ENCODE measurements at regions not wholly inside any gene's neighbourhood (a gene's known extent, or its start where the extent isn't known, plus 50 kb on each side); places are given as distances from the start of the nearest gene placed in this dataset.

- peak; percentile 68 for DNase-seq
- Histone ChIP-seq H3K36me3 (ENCODE audit: low read depth, missing control alignments) (no peaks in the 10 kb centered on the region), H3K4me1 (no peaks in the 10 kb centered on the region), H3K9me3 (no peaks in the 10 kb centered on the region), H3K27ac (no peak overlapping the region), H3K27me3 (no peaks in the 10 kb centered on the region), H3K4me3 (no peak overlapping the region)
- intact Hi-C loops (cut with DNase I; ENCODE audit: low total_unique reads), result no loop called here
- WGBS, 2 donors, result 54 to 59% methylated on average over 12 to 14 of the region's 14 CpGs
- TF ChIP-seq CTCF (IDR thresholded peaks at IDR 0.05) (peak in 2 of 3 experiments; percentile 33 to 43), POLR2A (IDR thresholded peaks at IDR 0.05) (no peak)
Measured at GRCh38 chr14:45526715-45527549, 273.9 kb upstream of the MIS18BP1 start.

- Histone ChIP-seq H3K27ac (no peak overlapping the region), H3K4me3 (no peak overlapping the region), H3K36me3 (ENCODE audit: low read depth, missing control alignments) (no peaks in the 10 kb centered on the region), H3K4me1 (no peaks in the 10 kb centered on the region), H3K27me3 (no peaks in the 10 kb centered on the region), H3K9me3 (no peaks in the 10 kb centered on the region)
- DNase-seq, result no peak
- TF ChIP-seq CTCF (IDR thresholded peaks at IDR 0.05) (no peak), POLR2A (IDR thresholded peaks at IDR 0.05) (no peak)
- WGBS, 2 donors, result 24 to 37% methylated on average over 1 of the region's 1 CpG
- intact Hi-C loops (cut with DNase I; ENCODE audit: low total_unique reads), result no loop called here
Measured at GRCh38 chr14:45519766-45520165, 266.8 kb upstream of the MIS18BP1 start.

- 59 to 79% methylated on average over 4 of the region's 4 CpGs for WGBS, 2 donors
- H3K4me1 ChIP-seq, result no peaks in the 10 kb centered on the region
- no peaks in the 10 kb centered on the region for H3K36me3 ChIP-seq (ENCODE audit: low read depth, missing control alignments)
- DNase-seq, result no peak
- H3K4me3 ChIP-seq, result no peak overlapping the region
- TF ChIP-seq CTCF (IDR thresholded peaks at IDR 0.05) (no peak), POLR2A (IDR thresholded peaks at IDR 0.05) (no peak)
- no peak overlapping the region for H3K27ac ChIP-seq
- no peaks in the 10 kb centered on the region for H3K9me3 ChIP-seq
- H3K27me3 ChIP-seq, result no peaks in the 10 kb centered on the region
- intact Hi-C loops (cut with DNase I; ENCODE audit: low total_unique reads), result no loop called here
Measured at GRCh38 chr14:45492876-45493275, 239.9 kb upstream of the MIS18BP1 start.

- TF ChIP-seq POLR2A (IDR thresholded peaks at IDR 0.05) (no peak), CTCF (IDR thresholded peaks at IDR 0.05) (no peak)
- intact Hi-C loops (cut with DNase I; ENCODE audit: low total_unique reads), result no loop called here
- WGBS, 2 donors, result 68 to 85% methylated on average over 3 of the region's 3 CpGs
Measured at GRCh38 chr14:45491914-45492313, 238.9 kb upstream of the MIS18BP1 start.

GRCh38 chr14:45486599-45486998, 233.6 kb upstream of the MIS18BP1 start:
- Histone ChIP-seq H3K4me3 (no peak overlapping the region), H3K27me3 (no peaks in the 10 kb centered on the region), H3K9me3 (no peaks in the 10 kb centered on the region), H3K27ac (no peak overlapping the region), H3K36me3 (ENCODE audit: low read depth, missing control alignments) (no peaks in the 10 kb centered on the region), H3K4me1 (no peaks in the 10 kb centered on the region)
- intact Hi-C loops (cut with DNase I; ENCODE audit: low total_unique reads), result no loop called here
- DNase-seq, result no peak
- TF ChIP-seq POLR2A (IDR thresholded peaks at IDR 0.05) (no peak), CTCF (IDR thresholded peaks at IDR 0.05) (no peak)
- 86 to 89% methylated on average over 1 of the region's 1 CpG for WGBS, 2 donors

More at GRCh38 chr14:45491914-45492313, 238.9 kb upstream of the MIS18BP1 start:
- no peaks in the 10 kb centered on the region for H3K4me1 ChIP-seq
- no peaks in the 10 kb centered on the region for H3K36me3 ChIP-seq (ENCODE audit: low read depth, missing control alignments)
- no peaks in the 10 kb centered on the region for H3K27me3 ChIP-seq
- DNase-seq, result no peak
- no peak overlapping the region for H3K4me3 ChIP-seq
- no peak overlapping the region for H3K27ac ChIP-seq
- no peaks in the 10 kb centered on the region for H3K9me3 ChIP-seq
